ENCODE measurements at regions not wholly inside any gene's neighbourhood (a gene's known extent, or its start where the extent isn't known, plus 50 kb on each side); places are given as distances from the start of the nearest gene placed in this dataset.

DNA sequence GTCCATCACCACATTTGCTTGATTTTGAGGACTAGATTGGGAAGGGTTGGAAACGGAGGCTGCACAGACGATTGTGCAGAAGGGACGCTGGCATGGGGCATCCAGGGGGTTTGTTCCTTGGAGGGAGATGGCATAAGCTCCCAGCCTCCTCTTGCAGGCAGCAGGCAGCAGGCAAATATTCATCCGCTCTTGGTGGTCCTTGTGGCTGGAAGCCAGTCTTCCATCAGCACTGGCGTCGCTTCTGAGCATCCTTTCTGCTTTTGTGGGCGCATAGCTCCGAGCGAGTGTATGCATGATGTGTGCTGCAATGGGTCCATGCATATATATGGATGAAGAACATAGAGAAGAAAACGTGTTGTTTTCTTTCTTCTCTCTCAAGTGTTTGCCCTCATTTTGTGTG, 166.1 kb upstream of the NTM start:
- Mint-ChIP-seq H3K27me3 (ENCODE audit: unreplicated experiment) (peaks cover 1% of the 10 kb centered on the region), H3K36me3 (ENCODE audit: unreplicated experiment) (no peaks in the 10 kb centered on the region), H3K27ac (ENCODE audit: unreplicated experiment) (no peak overlapping the region), H3K9me3 (ENCODE audit: unreplicated experiment) (peaks cover 3% of the 10 kb centered on the region), H3K4me1 (ENCODE audit: low read depth, unreplicated experiment) (no peaks in the 10 kb centered on the region), H3K4me3 (ENCODE audit: unreplicated experiment) (no peak overlapping the region)
- no peak for DNase-seq
- no peak for TF ChIP-seq CTCF (IDR thresholded peaks at IDR 0.05; ENCODE audit: partially characterized antibody, unreplicated experiment)

DNA sequence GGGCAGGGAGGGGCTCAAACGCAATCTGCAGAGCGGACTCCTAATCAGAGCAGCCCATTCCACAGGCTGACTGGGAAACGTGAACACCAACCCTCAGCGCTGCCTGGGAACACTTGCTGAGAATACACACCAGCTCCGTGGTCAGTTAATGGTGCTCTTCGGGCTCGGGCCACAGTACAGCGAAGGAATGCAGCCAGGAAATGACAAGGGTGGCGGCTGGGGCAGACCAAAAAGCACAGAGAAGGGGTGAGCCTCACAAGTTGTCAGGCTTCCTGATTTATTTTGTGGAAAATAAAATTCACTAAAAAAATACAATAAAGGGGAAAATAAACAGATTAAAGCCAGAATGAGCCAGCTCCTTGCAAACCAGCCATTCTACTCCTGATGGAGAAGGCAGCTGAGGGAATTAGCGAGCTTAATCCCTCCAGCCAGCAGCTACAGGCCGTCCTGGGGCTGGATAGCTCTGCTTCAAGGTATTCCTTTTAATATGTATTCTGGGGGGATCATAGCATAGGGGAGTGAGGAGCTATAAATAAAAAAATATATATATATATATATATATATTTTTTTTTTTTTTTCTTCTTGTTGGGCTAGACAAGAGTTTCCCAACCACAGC, 165.5 kb upstream of the NTM start:
- no peaks in the 10 kb centered on the region for H3K36me3 Mint-ChIP-seq (ENCODE audit: unreplicated experiment)
- peaks cover under 1% of the 10 kb centered on the region for H3K9me3 Mint-ChIP-seq (ENCODE audit: unreplicated experiment)
- no peak overlapping the region for H3K4me3 Mint-ChIP-seq (ENCODE audit: unreplicated experiment)
- no peaks in the 10 kb centered on the region for H3K4me1 Mint-ChIP-seq (ENCODE audit: low read depth, unreplicated experiment)
- H3K27ac Mint-ChIP-seq (ENCODE audit: unreplicated experiment), result no peak overlapping the region
- peaks cover 1% of the 10 kb centered on the region for H3K27me3 Mint-ChIP-seq (ENCODE audit: unreplicated experiment)
- DNase-seq, result no peak
- no peak for TF ChIP-seq CTCF (IDR thresholded peaks at IDR 0.05; ENCODE audit: partially characterized antibody, unreplicated experiment)

- Mint-ChIP-seq H3K4me1 (ENCODE audit: low read depth, unreplicated experiment) (no peaks in the 10 kb centered on the region), H3K36me3 (ENCODE audit: unreplicated experiment) (no peaks in the 10 kb centered on the region), H3K27me3 (ENCODE audit: unreplicated experiment) (peaks cover 1% of the 10 kb centered on the region), H3K9me3 (ENCODE audit: unreplicated experiment) (no peaks in the 10 kb centered on the region), H3K27ac (ENCODE audit: unreplicated experiment) (no peak overlapping the region), H3K4me3 (ENCODE audit: unreplicated experiment) (no peak overlapping the region)
- no peak for DNase-seq
- no peak for TF ChIP-seq CTCF (IDR thresholded peaks at IDR 0.05; ENCODE audit: partially characterized antibody, unreplicated experiment)
Observed at GRCh38 chr11:131206671-131207070, 163.7 kb upstream of the NTM start.

DNA sequence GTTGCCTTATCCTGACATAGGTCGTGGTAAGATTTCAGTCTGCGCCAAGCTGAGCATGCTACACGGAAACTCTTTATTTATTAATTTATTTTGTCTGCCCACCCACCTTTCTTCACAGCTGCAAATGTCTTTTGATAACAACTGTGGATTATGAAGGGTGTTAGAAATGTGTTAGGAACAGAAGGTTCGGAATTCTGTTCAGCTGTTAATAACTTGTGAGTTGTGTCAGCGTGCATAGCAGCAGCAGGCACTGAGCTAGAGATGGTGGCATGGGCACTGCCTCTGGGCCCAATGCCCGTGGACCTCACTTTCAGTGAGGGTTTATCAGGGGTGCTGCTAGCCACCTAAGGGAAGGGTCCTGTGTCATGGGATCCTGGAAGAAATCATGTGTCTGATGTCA, 162.5 kb upstream of the NTM start:
- Mint-ChIP-seq H3K36me3 (ENCODE audit: unreplicated experiment) (no peaks in the 10 kb centered on the region), H3K4me1 (ENCODE audit: low read depth, unreplicated experiment) (no peaks in the 10 kb centered on the region), H3K27ac (ENCODE audit: unreplicated experiment) (no peak overlapping the region), H3K9me3 (ENCODE audit: unreplicated experiment) (no peaks in the 10 kb centered on the region), H3K4me3 (ENCODE audit: unreplicated experiment) (no peak overlapping the region), H3K27me3 (ENCODE audit: unreplicated experiment) (peaks cover 1% of the 10 kb centered on the region)
- no peak for TF ChIP-seq CTCF (IDR thresholded peaks at IDR 0.05; ENCODE audit: partially characterized antibody, unreplicated experiment)
- DNase-seq, result no peak

GRCh38 chr11:131217313-131218310, 152.8 kb upstream of the NTM start:
- Mint-ChIP-seq H3K27me3 (ENCODE audit: unreplicated experiment) (peaks cover 6% of the 10 kb centered on the region), H3K27ac (ENCODE audit: unreplicated experiment) (no peak overlapping the region), H3K4me1 (ENCODE audit: low read depth, unreplicated experiment) (peaks cover 12% of the 10 kb centered on the region), H3K4me3 (ENCODE audit: unreplicated experiment) (no peak overlapping the region), H3K9me3 (ENCODE audit: unreplicated experiment) (no peaks in the 10 kb centered on the region), H3K36me3 (ENCODE audit: unreplicated experiment) (no peaks in the 10 kb centered on the region)
- DNase-seq, result no peak
- TF ChIP-seq CTCF (IDR thresholded peaks at IDR 0.05; ENCODE audit: partially characterized antibody, unreplicated experiment), result no peak

Data from glutamatergic neuron (in vitro differentiated cells).